Right hindlimb (tissue), 1 donor: ENCODE measurements at regions not wholly inside any gene's neighbourhood (a gene's known extent, or its start where the extent isn't known, plus 50 kb on each side); places are given as distances from the start of the nearest gene placed in this dataset.

Experiments
- DNase-seq: peaks from one replicate; pipeline ENCODE4 v3.0.0-alpha.2; 2018

GRCh38 chr1:199172171-199173124 lies 533.6 kb downstream of the PTPRC start:
- no peak for DNase-seq

- no peak for DNase-seq
Observed at GRCh38 chr1:199173356-199173755, 534.5 kb downstream of the PTPRC start.

- no peak for DNase-seq
Observed at GRCh38 chr1:199174336-199174735, 535.5 kb downstream of the PTPRC start.

- DNase-seq: no peak
Observed at GRCh38 chr1:199176713-199177112, 537.9 kb downstream of the PTPRC start.

GRCh38 chr1:199177241-199177640 lies 538.4 kb downstream of the PTPRC start:
- DNase-seq: no peak

GRCh38 chr1:199178646-199179045 lies 539.8 kb downstream of the PTPRC start:
- DNase-seq: no peak

- no peak for DNase-seq
Observed at GRCh38 chr1:199182186-199182843, 543.5 kb downstream of the PTPRC start.

- DNase-seq: no peak
Observed at GRCh38 chr1:199184180-199184579, 545.3 kb downstream of the PTPRC start.

GRCh38 chr1:199194862-199195261 lies 556.0 kb downstream of the PTPRC start:
- no peak for DNase-seq

GRCh38 chr1:199197695-199198094 lies 558.9 kb downstream of the PTPRC start:
- DNase-seq: no peak

- DNase-seq: no peak
Observed at GRCh38 chr1:199202331-199202730, 563.5 kb downstream of the PTPRC start.

GRCh38 chr1:199204231-199204630 lies 565.4 kb downstream of the PTPRC start:
- DNase-seq: no peak

- DNase-seq: no peak
Observed at GRCh38 chr1:199205740-199206441, 567.1 kb downstream of the PTPRC start.

GRCh38 chr1:199208847-199209246 lies 570.0 kb downstream of the PTPRC start:
- no peak for DNase-seq

- DNase-seq: no peak
Observed at GRCh38 chr1:199218065-199218464, 579.2 kb downstream of the PTPRC start.

- no peak for DNase-seq
Observed at GRCh38 chr1:199218533-199218932, 579.7 kb downstream of the PTPRC start.

GRCh38 chr1:199220031-199220430 lies 581.2 kb downstream of the PTPRC start:
- DNase-seq: no peak

GRCh38 chr1:199221371-199222150 lies 582.7 kb downstream of the PTPRC start:
- DNase-seq: no peak

GRCh38 chr1:199223936-199224335 lies 585.1 kb downstream of the PTPRC start:
- no peak for DNase-seq

- DNase-seq: no peak
Observed at GRCh38 chr1:199226163-199226562, 587.3 kb downstream of the PTPRC start.

GRCh38 chr1:199242147-199242546 lies 603.3 kb downstream of the PTPRC start:
- no peak for DNase-seq

GRCh38 chr1:199242601-199243000 lies 603.8 kb downstream of the PTPRC start:
- DNase-seq: no peak
